Epithelial cell of proximal tubule (primary cell): ENCODE measurements at regions not wholly inside any gene's neighbourhood (a gene's known extent, or its start where the extent isn't known, plus 50 kb on each side); places are given as distances from the start of the nearest gene placed in this dataset.

Experiments
- DNase-seq: peaks from one replicate; pipeline ENCODE4 v3.0.0-alpha.2; 2011; ENCODE audit warnings: low read depth
- H3K4me3 ChIP-seq: 2 replicates; pipeline ENCODE4 v1.5.1; 2011; ENCODE audit warnings: low read depth, mild to moderate bottlenecking, low read length
- CTCF ChIP-seq: conservative IDR thresholded peaks from 2 replicates; pipeline ENCODE4 v1.5.1; 2012; ENCODE audit warnings: low read depth, mild to moderate bottlenecking, low read length

GRCh38 chr7:111676167-111676566 lies 113.9 kb upstream of the IMMP2L start:
- no peak for TF ChIP-seq CTCF

GRCh38 chr7:111672901-111673300 lies 110.6 kb upstream of the IMMP2L start:
- no peak overlapping the region for H3K4me3 ChIP-seq
- no peak for DNase-seq
- TF ChIP-seq CTCF = no peak

More at GRCh38 chr7:111676167-111676566, 113.9 kb upstream of the IMMP2L start:
- no peak overlapping the region for H3K4me3 ChIP-seq
- no peak for DNase-seq

GRCh38 chr7:111671927-111672326 lies 109.6 kb upstream of the IMMP2L start:
- no peak overlapping the region for H3K4me3 ChIP-seq
- TF ChIP-seq CTCF = no peak
- DNase-seq = no peak

GRCh38 chr7:111668711-111669110 lies 106.4 kb upstream of the IMMP2L start:
- no peak overlapping the region for H3K4me3 ChIP-seq
- DNase-seq = no peak

GRCh38 chr7:111667488-111667887 lies 105.2 kb upstream of the IMMP2L start:
- DNase-seq = no peak
- TF ChIP-seq CTCF = no peak
- H3K4me3 ChIP-seq = no peak overlapping the region

More at GRCh38 chr7:111668711-111669110, 106.4 kb upstream of the IMMP2L start:
- no peak for TF ChIP-seq CTCF

- no peak for TF ChIP-seq CTCF
- no peak overlapping the region for H3K4me3 ChIP-seq
- no peak for DNase-seq
Measured at GRCh38 chr7:111666260-111666659, 104.0 kb upstream of the IMMP2L start.

GRCh38 chr7:111663771-111664170 lies 101.5 kb upstream of the IMMP2L start:
- TF ChIP-seq CTCF = no peak
- H3K4me3 ChIP-seq = no peak overlapping the region
- no peak for DNase-seq
